Stimulated activated CD4-positive, alpha-beta T cell treated with anti-CD3 and anti-CD28 coated beads, Interleukin-4, amount 100 ng/mL, for 4 hours (primary cell): ENCODE measurements at regions not wholly inside any gene's neighbourhood (a gene's known extent, or its start where the extent isn't known, plus 50 kb on each side); places are given as distances from the start of the nearest gene placed in this dataset.
A peak's percentile ranks its signal among the peaks of the same experiment; 100 is the strongest.
"Not testable (repeated sequence)": the region's sequence is repeated elsewhere in the genome, so short reads cannot be mapped to it uniquely, and the experiment has no call there.

Source experiments
- DNase-seq, 2 experiments: peaks; one replicate each; pipeline ENCODE4 v3.0.0-alpha.2; 2020

DNA sequence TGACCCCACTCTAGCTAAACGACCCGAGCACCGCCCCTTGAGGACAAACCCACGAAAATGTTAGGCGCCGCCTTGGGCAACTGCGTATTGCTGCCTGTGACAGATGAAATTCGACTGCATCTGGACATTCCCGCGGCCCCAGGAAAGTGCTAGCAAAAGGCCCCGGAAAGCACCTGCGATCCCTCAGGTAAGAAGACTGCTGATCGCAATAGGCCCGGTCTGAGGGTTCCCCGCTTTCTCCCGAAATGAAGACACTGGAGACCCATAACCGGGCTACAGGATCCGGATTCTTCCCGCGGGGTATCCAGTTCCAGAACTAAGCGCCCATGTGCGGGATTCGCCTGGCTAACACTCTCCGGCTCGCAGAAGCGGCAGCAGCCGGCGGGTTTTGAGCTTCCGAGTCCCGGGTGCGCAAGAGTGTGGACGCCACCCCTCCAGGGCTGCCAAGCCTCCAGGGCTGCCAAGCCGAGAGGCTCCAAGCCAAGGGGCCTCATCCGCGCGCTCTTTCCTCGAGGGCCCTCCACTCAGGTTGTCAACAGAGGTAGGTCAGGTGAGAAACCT is 157.9 kb upstream of the NBPF11 start:
- DNase-seq, result no peak

DNA sequence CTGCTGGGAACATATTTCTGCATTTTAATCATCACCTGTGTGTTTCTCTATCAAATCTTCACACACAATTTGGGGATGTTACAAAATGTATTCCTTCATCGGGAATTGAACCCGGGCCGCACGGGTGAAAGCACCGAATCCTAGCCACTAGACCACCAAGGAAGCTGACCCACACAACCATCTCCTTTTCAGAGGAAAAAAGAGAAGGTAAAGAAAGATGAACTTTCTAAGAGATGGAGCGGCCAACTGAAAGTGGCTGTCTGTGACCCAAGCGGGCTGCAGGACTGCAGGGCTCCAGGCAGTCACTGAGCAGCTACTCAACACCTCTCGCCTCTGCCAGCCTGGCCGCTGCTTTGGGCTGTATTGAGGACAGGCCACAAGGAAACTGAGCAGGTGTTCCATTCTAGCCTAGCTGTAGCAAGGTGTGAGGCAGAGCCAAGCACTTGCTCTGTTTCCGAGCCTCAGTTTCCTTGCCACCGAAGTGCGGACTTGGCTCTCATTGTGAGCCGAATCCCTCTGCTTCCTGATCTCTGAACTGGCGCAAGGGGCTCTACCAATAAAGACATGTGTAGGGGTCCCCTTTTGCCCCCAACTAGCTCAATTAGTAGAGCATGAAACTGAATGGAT is 156.9 kb upstream of the NBPF11 start:
- no peak for DNase-seq

DNA sequence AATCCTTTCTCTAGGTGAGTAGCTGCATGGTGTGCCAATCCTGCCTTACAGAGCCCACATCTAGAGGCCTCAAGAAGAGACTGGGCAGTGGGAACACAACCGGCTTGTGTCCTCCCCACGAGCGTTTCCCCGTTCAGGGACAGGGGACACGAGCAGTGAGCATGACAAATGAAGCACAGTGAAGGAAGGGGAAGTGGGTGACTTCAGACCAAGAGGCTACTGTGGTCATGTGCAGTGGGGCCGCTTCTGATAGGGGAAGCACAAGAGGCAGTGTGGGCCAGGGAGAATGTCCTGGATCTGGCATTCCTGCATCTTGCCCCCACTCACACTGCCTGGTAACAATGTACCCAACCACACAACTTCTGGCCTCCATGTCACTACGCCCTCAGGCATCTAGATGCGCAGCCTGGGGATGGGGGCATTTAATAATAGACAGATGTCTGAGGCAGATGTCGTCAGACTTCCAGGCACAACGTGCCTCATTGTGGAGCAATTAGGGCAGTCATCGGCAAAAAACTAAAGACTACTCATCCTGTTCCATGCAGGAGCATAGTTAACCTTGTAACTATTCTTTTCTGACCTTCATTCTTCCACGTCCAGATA is 155.6 kb upstream of the NBPF11 start:
- no peak for DNase-seq

DNA sequence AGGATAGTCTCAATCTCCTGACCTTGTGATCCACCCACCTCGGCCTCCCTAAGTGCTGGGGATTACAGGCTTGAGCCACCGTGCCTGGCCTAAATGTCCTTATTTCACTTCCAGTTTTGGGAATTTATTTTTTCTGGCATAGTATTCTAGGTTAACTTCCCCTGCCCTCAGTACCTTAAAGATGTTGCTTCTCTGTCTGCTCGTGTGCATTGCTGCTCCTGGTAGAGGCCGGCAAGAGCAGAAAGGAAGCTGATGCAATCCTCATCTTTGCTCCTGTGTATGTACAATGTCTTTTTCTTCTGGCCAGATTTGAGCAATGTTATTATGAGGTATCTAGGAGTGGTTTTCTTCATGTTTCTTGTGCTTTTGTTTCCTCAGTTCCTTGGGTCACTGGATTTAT is 152.9 kb upstream of the NBPF11 start:
- not testable (repeated sequence) for DNase-seq

DNA sequence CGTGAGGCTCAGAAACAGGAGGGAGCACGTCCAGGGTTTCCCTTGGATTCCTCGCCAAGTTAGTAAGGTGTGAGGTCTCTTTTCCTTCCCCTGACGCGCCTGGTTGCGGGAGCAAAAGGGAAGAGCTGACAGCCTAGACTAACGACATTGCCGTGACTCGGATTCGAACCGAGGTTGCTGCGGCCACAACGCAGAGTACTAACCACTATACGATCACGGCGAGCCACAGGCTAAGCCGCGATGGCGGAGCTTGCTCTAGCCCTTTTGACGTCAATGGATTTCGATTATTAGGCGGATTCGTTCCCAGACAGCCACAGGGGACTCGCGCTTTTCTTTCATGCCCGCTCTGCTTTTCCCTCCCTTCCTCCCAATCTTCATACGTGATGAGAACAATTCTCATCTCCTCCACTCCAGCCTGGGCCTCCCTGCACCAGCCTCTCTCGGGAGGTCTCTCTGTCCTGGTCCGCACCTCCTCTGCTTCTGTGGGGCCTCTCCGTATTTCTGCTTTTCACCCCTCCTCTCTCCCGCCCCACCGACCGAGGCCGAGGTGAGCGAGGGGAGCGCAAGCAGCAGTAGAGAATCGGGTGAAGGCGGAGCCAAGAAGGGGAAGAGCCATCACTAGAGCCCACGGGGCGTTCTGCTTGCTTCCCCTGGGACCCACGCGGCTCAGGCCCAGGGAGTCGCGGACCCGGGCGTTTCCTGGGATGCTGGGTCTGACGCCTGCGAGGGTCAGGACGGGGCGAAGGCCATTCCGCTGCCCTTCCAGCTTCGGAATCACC is 150.7 kb upstream of the NBPF11 start:
- DNase-seq, result peak; percentile 37 to 64

DNA sequence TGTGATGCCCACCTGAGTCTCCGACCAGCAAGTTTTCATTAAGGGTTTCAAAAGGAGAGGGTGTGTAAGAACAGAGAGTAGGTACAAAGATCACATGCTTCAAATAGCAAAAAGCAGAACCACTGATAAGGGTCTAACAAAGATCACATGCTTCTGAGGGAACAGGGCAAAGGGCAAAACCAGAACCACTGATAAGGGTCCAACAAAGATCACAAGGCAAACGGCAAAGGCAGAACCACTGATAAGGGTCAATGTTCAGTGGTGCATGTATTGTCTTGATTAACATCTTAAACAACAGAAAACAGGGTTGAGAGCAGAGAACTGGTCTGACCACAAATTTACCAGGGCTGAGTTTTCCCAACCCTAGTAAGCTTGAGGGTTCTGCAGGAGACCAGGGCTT is 145.8 kb upstream of the NBPF11 start:
- DNase-seq, result not testable (repeated sequence)

DNA sequence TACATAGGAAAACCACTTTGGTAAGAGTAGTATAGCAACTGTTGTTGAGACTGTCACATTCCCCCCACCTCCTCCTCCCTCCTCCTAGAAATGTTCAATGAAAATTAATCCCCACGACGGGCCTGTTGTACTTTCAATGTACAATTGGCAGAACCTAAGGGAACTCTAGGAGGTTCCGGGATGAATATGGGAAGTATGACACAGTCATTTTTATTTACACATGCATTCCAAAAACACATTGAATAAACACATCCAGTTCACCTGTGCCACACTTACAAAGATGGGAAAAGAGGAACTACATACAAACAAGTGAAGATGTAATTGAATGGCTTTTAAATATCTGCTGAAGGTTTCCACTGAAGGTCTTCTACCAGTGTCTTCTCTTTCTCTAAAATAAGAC is 144.4 kb upstream of the NBPF11 start:
- no peak for DNase-seq

DNA sequence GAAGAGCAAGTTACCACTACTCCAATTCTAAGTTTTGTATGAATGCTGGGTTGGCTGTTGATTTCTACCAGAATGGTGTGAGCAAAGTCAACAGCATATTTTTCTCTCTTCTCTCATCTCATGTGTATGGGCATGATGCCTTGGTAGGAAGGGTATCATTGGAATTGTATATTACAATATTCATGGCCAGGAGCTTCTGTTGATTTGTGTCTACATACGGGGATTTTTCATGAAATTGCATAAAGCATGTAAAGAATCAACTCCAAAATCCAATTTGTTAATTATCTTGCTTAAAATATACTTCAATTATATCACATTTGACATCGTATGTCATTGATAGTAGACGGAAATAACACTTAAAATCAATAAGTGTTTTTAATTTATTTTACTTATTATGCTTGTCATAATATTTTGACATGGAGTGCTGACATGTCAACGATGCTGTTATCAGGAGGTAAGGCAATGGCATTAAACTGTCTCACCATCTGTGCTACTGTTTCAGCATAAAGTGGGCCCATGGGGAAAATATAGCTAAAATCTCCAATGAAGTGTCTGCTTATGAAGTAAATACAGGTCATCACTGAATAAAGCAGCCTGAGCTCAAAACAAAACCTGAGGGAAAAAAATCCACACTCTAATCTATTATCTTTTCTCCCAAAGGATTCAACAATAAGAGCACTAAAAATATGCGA is 142.2 kb upstream of the NBPF11 start:
- no peak for DNase-seq

DNA sequence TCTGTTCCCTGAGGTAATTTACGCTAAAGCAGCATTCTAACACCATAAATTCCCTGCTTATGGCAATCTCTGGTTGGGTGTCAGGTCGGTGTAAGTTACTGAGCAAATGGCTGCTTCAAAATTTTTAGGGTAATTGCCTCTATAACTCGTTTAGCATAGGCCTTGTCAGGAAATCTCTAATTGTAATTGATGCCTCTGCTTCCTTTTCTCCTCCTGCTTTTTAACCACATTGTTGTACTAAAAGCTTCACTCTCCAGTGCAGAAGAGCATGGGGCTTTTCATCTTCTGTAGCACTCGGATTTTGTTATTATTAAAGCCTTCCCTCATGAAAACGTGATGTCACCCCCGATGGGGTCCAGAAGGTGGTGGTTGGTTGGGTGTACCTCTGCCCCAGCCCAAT is 141.6 kb upstream of the NBPF11 start:
- DNase-seq, result no peak

DNA sequence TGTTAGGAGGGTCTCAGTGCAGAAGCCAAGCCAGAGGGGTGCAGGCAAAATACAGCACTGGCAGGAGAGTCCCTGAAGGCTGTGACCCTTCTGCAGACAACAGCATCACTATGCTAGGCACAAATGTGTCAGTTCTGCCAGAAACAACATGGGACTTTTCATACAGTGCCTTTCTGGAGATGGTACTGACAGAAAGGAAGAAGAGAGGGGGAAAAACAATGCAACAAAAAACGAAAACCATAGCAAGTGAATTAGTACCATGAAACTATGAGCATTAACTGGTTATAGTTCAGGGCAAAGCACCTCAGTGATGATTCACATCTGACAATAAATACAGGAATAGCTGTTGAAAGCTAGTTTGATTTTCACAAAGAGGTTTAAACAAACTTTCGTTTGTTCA is 140.8 kb upstream of the NBPF11 start:
- no peak for DNase-seq

DNA sequence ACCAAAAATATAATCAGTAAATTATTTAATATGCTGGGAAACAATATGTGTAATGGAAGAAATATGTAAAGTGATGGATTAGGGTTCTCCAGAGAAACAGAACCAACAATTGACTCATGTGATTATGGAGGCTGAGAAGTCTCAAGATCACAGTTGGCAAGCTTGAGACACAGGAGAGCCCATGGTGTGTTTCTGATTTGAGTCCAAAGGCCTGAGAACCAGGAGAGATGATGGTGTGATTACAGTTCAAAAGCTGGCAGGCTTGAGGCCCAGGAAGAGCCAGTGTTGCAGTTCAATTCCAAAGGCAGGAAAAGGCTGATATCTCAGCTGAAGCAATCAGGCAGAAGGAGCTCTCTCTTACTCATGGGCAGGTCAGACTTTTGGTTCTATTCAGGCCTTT is 138.8 kb upstream of the NBPF11 start:
- no peak for DNase-seq

DNA sequence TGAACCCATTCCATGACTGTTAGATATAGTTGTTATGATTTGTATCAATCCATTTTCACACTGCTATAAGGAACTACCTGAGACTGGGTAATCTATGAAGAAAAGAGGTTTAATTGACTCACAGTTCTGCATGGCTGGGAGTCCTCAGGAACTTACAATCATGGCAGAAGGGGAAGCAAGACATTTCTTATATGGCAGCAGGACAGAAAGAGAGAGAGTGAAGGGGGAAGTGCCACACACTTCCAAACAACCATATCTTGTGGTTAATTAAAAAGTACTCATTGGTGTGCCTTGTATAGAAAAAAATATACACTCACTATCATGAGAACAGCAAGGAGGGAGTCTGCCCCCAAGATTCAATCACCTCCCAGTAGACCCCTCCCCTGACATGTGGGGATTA is 137.6 kb upstream of the NBPF11 start:
- DNase-seq, result no peak

DNA sequence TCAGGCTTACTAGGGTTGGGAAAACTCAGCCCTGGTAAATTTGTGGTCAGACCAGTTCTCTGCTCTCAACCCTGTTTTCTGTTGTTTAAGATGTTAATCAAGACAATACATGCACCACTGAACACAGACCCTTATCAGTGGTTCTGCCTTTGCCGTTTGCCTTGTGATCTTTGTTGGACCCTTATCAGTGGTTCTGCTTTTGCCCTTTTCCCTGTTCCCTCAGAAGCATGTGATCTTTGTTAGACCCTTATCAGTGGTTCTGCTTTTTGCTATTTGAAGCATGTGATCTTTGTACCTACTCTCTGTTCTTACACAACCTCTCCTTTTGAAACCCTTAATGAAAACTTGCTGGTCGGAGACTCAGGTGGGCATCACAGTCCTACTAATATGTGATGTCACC is 133.9 kb upstream of the NBPF11 start:
- not testable (repeated sequence) for DNase-seq

DNA sequence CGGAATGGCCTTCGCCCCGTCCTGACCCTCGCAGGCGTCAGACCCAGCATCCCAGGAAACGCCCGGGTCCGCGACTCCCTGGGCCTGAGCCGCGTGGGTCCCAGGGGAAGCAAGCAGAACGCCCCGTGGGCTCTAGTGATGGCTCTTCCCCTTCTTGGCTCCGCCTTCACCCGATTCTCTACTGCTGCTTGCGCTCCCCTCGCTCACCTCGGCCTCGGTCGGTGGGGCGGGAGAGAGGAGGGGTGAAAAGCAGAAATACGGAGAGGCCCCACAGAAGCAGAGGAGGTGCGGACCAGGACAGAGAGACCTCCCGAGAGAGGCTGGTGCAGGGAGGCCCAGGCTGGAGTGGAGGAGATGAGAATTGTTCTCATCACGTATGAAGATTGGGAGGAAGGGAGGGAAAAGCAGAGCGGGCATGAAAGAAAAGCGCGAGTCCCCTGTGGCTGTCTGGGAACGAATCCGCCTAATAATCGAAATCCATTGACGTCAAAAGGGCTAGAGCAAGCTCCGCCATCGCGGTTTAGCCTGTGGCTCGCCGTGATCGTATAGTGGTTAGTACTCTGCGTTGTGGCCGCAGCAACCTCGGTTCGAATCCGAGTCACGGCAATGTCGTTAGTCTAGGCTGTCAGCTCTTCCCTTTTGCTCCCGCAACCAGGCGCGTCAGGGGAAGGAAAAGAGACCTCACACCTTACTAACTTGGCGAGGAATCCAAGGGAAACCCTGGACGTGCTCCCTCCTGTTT is 128.9 kb upstream of the NBPF11 start:
- DNase-seq, result not testable (repeated sequence)

DNA sequence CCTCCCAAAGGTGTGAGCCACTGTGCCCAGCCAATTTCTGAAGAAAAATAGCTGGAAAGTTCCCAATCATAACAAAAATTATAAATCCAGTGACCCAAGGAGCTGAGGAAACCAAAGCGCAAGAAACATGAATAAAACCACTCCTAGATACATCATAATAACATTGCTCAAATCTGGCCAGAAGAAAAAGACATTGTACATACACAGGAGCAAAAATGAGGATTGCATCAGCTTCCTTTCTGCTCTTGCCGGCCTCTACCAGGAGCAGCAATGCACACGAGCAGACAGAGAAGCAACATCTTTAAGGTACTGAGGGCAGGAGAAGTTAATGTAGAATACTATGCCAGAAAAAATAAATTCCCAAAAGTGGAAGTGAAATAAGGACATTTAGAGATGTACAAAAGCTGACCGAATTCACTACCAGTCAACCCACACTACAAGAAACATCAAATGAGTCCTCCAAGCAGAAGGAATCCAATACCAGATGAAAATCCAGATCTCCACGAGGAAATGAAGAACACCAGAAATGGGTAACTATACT is 127.0 kb upstream of the NBPF11 start:
- DNase-seq, result not testable (repeated sequence)

DNA sequence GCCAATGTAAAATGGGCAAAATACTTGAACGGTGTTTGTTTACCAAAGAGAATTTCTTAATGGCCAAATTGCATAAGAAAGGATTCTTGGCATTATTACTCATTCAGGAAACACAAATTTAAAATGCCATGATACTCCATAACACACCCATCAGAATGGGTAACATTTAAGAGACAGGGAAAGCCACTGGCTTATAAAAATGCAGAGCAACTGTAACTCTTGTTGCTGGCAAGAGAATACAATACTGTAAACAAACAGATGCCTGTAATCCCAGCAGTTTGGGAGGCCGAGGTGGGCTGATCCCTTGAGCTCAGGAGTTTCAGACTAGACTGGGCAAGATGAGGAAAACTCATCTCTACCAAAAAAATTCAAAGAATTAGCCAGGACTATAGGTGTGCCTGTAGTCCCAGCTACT is 125.8 kb upstream of the NBPF11 start:
- not testable (repeated sequence) for DNase-seq

DNA sequence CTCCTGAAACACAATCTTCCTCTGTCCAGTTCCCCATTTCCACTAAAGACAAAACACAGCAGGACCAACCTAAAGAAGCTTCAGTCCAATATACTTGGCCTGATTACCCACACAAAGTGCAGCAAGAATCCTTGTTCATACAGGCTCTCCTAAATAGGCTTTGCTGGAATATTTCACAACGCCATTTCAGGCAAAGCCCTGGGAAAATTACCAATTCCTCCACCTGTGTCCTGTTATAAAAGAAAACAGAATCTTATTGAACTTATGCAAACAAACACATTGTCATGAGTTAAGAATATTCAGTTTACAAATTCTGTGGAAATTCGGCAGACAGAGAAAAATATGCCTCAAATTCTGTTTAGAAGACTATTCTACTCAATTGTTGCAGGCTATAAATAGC is 115.0 kb upstream of the NBPF11 start:
- not testable (repeated sequence) for DNase-seq

DNA sequence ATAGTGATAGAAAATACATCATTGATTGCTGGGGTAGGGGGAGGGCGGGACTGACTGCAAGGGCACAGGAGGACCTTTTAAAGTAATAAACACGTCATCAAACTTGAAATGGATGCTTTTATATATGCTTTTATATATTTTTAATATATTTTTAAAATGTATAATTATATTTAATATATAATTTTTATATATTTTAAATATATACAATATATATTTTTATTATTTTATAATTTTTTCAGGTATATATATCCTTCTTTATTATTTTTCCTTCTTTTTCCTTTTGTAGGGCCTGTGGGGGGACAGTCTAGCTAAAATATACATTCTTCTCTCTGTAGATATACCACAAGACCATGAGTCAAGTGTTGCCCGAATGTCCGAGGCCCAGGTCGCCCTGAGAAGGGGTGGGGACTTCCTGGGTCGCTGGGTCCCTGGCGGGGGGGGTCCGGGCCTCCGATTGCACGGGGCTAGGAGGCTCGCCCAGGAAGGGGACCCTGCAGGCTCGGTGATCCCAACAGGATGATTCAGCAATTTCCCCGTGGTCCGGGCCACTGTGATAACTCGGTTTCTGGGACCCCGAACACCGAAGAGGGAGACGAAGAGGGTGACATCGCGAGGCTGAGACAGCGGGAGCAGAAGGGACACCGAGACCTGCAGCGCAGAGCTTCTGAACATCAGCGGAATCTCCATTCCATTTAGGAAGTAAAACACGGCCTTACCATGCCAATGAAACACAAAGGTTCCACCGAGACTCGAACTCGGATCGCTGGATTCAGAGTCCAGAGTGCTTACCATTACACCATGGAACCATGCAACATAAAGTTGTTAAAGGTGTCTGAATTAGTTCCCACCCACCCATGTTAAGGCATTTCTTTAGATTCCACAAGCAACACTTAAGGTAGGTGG is 112.5 kb upstream of the NBPF11 start:
- peak in 1 of 2 experiments; percentile 5 for DNase-seq

DNA sequence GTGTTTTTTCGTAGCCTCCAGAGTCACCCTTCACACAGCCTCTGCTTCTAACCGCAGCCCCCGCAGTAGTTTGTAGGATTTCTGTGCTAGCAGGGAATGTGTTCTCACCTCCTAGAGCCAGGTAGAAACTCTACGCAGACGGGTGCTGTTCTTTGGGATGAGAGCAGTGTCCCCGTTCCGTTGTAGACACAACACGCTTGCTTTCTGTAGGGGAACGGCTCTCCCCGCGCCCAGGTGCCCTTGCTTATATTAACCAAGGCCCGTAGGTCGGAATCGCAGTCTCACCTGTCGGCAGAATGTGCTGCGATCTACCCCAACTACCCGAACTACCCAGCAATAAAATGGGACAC is 111.8 kb upstream of the NBPF11 start:
- DNase-seq, result peak in 1 of 2 experiments; percentile 5

DNA sequence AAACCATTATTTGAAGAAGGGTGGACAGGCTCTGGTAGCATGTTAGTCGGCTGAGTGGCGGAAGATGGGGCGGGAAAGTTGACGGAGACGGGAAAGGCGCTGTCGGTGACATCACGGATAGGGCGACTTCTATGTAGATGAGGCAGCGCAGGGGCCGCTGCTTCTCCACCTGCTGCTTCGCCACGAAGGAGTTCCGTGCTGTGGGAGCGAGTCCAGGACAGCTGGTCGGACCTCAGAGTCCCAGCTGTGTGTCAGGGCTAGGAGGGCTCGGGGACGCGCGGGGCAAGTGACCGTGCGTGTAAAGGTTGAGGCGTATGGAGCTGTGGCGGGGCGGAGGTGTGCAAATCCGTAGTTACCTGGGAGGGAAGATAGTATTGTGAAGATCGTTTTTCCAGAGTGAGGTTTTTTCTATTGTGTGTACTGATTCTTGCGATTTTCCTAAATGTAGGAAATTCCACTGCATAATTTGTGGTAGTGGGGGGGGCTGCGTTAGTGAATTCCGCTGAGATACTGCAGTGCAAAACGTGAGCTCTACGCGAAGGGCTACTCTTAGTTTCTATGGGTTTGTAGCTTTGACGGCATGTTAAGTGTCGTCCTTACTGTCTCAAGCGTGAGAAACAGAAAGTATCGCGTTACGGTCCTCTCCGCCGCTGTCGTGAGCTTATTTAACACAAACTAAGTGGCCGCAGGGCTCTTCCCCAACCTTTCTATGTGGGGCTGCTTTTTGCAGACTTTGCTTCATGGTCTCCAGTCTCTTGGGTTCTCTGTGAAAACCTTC is 111.2 kb upstream of the NBPF11 start:
- peak; percentile 43 to 44 for DNase-seq
